GM04504 (cell line): ENCODE measurements at regions not wholly inside any gene's neighbourhood (a gene's known extent, or its start where the extent isn't known, plus 50 kb on each side); places are given as distances from the start of the nearest gene placed in this dataset.
"Not testable (repeated sequence)": the region's sequence is repeated elsewhere in the genome, so short reads cannot be mapped to it uniquely, and the experiment has no call there.

ENCODE experiments used
- DNase-seq: peaks from one replicate; pipeline ENCODE4 v3.0.0-alpha.2; 2012; ENCODE audit warnings: low read depth

- DNase-seq, result no peak
These were observed 467.9 kb downstream of the SIPA1L2 start for GRCh38 chr1:232162001-232162400.

- DNase-seq, result not testable (repeated sequence)
These were observed 471.4 kb downstream of the SIPA1L2 start for GRCh38 chr1:232158558-232158957.

GRCh38 chr1:232156070-232156469 is 473.9 kb downstream of the SIPA1L2 start:
- DNase-seq, result not testable (repeated sequence)

- DNase-seq, result no peak
These were observed 476.3 kb downstream of the SIPA1L2 start for GRCh38 chr1:232153652-232154051.

- no peak for DNase-seq
These were observed 479.0 kb downstream of the SIPA1L2 start for GRCh38 chr1:232150770-232151548.

- DNase-seq, result no peak
These were observed 480.4 kb downstream of the SIPA1L2 start for GRCh38 chr1:232149287-232150201.

- no peak for DNase-seq
These were observed 482.7 kb downstream of the SIPA1L2 start for GRCh38 chr1:232147215-232147614.

- DNase-seq, result no peak
These were observed 483.4 kb downstream of the SIPA1L2 start for GRCh38 chr1:232146514-232146913.

GRCh38 chr1:232145768-232146167 is 484.2 kb downstream of the SIPA1L2 start:
- DNase-seq, result no peak

- DNase-seq, result no peak
These were observed 485.2 kb downstream of the SIPA1L2 start for GRCh38 chr1:232144696-232145230.

- no peak for DNase-seq
These were observed 486.5 kb downstream of the SIPA1L2 start for GRCh38 chr1:232143315-232143886.

- DNase-seq, result peak; percentile 90
These were observed 487.3 kb downstream of the SIPA1L2 start for GRCh38 chr1:232142403-232143314.

- DNase-seq, result not testable (repeated sequence)
These were observed 488.8 kb downstream of the SIPA1L2 start for GRCh38 chr1:232141167-232141448.

GRCh38 chr1:232140419-232141166 is 489.3 kb downstream of the SIPA1L2 start:
- no peak for DNase-seq

- DNase-seq, result no peak
These were observed 490.5 kb downstream of the SIPA1L2 start for GRCh38 chr1:232139444-232139843.

GRCh38 chr1:232138044-232138443 is 491.9 kb downstream of the SIPA1L2 start:
- DNase-seq, result no peak

- DNase-seq, result no peak
These were observed 492.9 kb downstream of the SIPA1L2 start for GRCh38 chr1:232137066-232137465.

- no peak for DNase-seq
These were observed 493.8 kb downstream of the SIPA1L2 start for GRCh38 chr1:232136136-232136535.

GRCh38 chr1:232134365-232134764 is 495.6 kb downstream of the SIPA1L2 start:
- DNase-seq, result no peak

- no peak for DNase-seq
These were observed 497.4 kb downstream of the SIPA1L2 start for GRCh38 chr1:232132572-232132971.
